ENCODE measurements at regions not wholly inside any gene's neighbourhood (a gene's known extent, or its start where the extent isn't known, plus 50 kb on each side); places are given as distances from the start of the nearest gene placed in this dataset.

- Histone ChIP-seq H3K23ac (ENCODE audit: insufficient read length) (no peak overlapping the region), H2BK120ac (replicated peaks; ENCODE audit: low read depth, low read length) (no peak overlapping the region), H2BK15ac (ENCODE audit: low read length) (no peak overlapping the region; the same call in 1 of the 2 replicates), H3K4me1 (replicated peaks in 1 of 4; ENCODE audit: control insufficient read depth in 3 of 4, insufficient read depth in 4 of 4, low read length in 3 of 4) (peaks cover 0 to 6% (median 1%) of the 10 kb centered on the region in 4 experiments; a peak in 2 of 7 replicates), H3K56ac (replicated peaks; ENCODE audit: insufficient read length, low read depth, low read length) (no peak overlapping the region), H3K79me1 (ENCODE audit: low read depth, low read length) (no peaks in the 10 kb centered on the region), H2AFZ (ENCODE audit: low read length) (peak overlapping the region; percentile 86; the same call in 1 of the 2 replicates), H4K8ac (ENCODE audit: extremely low read depth, insufficient read depth, low read length) (no peak overlapping the region), H3K27ac (ENCODE audit: low read depth, low read length) (no peak overlapping the region), H2BK5ac (ENCODE audit: low read depth, low read length) (no peak overlapping the region), H3K14ac (ENCODE audit: insufficient read length) (no peak overlapping the region), H3K4ac (replicated peaks; ENCODE audit: insufficient read length, low read depth, low read length) (no peak overlapping the region), H4K5ac (ENCODE audit: insufficient read length, low read depth, low read length) (no peak overlapping the region), H2BK12ac (ENCODE audit: low read depth, low read length) (no peak overlapping the region), H3K18ac (ENCODE audit: extremely low read depth, low read length) (0 out of 2 replicates have a peak overlapping the region, but pooled peaks have one; percentile 24), H3K23me2 (ENCODE audit: low read depth, low read length) (peaks cover 8% of the 10 kb centered on the region), H4K20me1 (replicated peaks in 1 of 2; ENCODE audit: control insufficient read depth in 1 of 2, insufficient read depth in 2 of 2, low read length in 2 of 2) (no peaks in the 10 kb centered on the region), H3K4me3 (ENCODE audit: extremely low read depth in 1 of 4, insufficient read depth in 2 of 4, low read depth in 3 of 4, low read length in 4 of 4) (peak overlapping the region; percentile 47 to 58 (median 53); a peak in 7 of 8 replicates), H3K27me3 (replicated peaks in 1 of 4; ENCODE audit: control insufficient read depth in 3 of 4, extremely low read depth in 1 of 4, insufficient read depth in 3 of 4, low read length in 3 of 4) (peaks cover 0 to 9% (median 2%) of the 10 kb centered on the region in 4 experiments; a peak in 5 of 7 replicates), H2AK5ac (ENCODE audit: low read depth, low read length) (no peak overlapping the region), H3K9me3 (ENCODE audit: insufficient read depth in 2 of 2, low read depth in 1 of 2, low read length in 1 of 2) (no peaks in the 10 kb centered on the region), H2BK20ac (ENCODE audit: low read length) (no peak overlapping the region), H3K79me2 (ENCODE audit: control insufficient read depth in 1 of 2, insufficient read depth in 2 of 2, low read length in 2 of 2) (no peaks in the 10 kb centered on the region), H3K36me3 (ENCODE audit: control insufficient read depth in 2 of 4, insufficient read depth in 4 of 4, low read length in 3 of 4) (no peaks in the 10 kb centered on the region), H4K91ac (replicated peaks; ENCODE audit: insufficient read length, low read length) (no peak overlapping the region), H3K9ac (replicated peaks in 1 of 4; ENCODE audit: extremely low read depth in 1 of 4, low read depth in 3 of 4, low read length in 3 of 4) (peak overlapping the region in 1 of 4 experiments; percentile 22; a peak in 1 of 7 replicates), H3K4me2 (ENCODE audit: insufficient read depth in 1 of 2, low read depth in 2 of 2, low read length in 2 of 2) (peak overlapping the region; percentile 78 to 87)
- CTCF ChIA-PET (ENCODE audit: partially characterized antibody) = interaction anchor here (1.1 to 2.4 kb wide), 5 partner anchors 21 to 645 kb away, joined by 3 to 10 read pairs (median 5); no protein-coding TSS in a partner anchor
- no peak for FAIRE-seq
- 14% methylated on average over 10 of the region's 10 CpGs; no CpG with 5 or more reads in 1 of the 2 experiments for WGBS, 2 experiments (ENCODE audit: extremely low coverage in 1 of 2, insufficient coverage in 1 of 2, insufficient read length in 1 of 2, insufficient replicate concordance in 2 of 2, low coverage in 1 of 2, low lambda C conversion rate in 2 of 2, missing lambda C conversion rate in 1 of 2)
- no peak for DNase-seq (ENCODE audit: low read depth in 1 of 2, low spot score in 2 of 2)
- POLR2A ChIA-PET (ENCODE audit: partially characterized antibody) = interaction anchor here (1.0 kb wide), 1 partner anchor 22 kb away, joined by 3 read pairs; no protein-coding TSS in a partner anchor
- TF ChIP-seq SIN3A (conservative IDR thresholded peaks at IDR 0.05 in 1 of 2, IDR thresholded peaks at IDR 0.05 in 1 of 2; ENCODE audit: low read depth in 1 of 2, low read length in 2 of 2) (no peak), EGR1 (IDR thresholded peaks at IDR 0.05; ENCODE audit: borderline replicate concordance, low read depth, low read length) (no peak), RFX5 (IDR thresholded peaks at IDR 0.05; ENCODE audit: borderline replicate concordance, low read depth, low read length) (no peak), CTCF (IDR thresholded peaks at IDR 0.05; ENCODE audit: control extremely low read depth in 1 of 3, insufficient read depth in 1 of 3, low read depth in 1 of 3, low read length in 3 of 3) (peak in 2 of 3 experiments; percentile 10 to 41; a peak in 2 of 4 replicates), CHD1 (IDR thresholded peaks at IDR 0.05; ENCODE audit: low read depth, low read length) (no peak), BACH1 (IDR thresholded peaks at IDR 0.05; ENCODE audit: low read length) (no peak), TAF7 (optimal IDR thresholded peaks at IDR 0.05; ENCODE audit: borderline replicate concordance, low read depth, low read length) (no peak), CHD2 (IDR thresholded peaks at IDR 0.05; ENCODE audit: low read length) (no peak), RAD21 (IDR thresholded peaks at IDR 0.05 in 1 of 2, conservative IDR thresholded peaks at IDR 0.05 in 1 of 2; ENCODE audit: low read depth in 2 of 2, low read length in 2 of 2) (peak; percentile 37 to 52)
Measured at GRCh38 chr13:74574964-74575728, 440.9 kb upstream of the KLF12 start.
